ENCODE measurements at regions not wholly inside any gene's neighbourhood (a gene's known extent, or its start where the extent isn't known, plus 50 kb on each side); places are given as distances from the start of the nearest gene placed in this dataset.

DNA sequence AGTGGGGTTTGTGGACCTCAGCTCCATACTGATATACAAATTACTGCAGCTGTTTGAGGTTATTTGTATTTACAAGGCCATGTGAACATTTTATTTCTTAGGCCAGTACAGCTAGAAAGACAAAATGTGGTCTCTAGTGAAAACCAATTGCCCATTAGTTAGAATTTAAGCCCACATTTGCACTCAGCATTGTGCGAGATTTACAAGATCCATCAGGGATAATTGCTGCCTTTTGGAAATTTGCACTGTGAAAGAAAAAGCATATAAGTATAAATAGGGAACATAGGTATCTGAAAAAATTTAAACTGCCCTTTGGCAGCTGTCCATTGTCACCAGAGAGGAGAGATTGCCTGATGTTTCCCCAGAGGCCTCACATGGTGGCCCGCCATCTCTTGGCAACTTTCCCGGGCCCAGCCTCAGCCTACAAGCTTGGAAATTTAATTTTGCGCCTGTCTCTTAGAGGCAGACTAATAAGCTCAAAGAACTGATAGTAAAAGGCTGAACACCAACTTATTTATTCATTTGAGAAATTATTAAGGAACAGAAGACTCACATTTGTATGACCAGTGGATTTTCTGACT is 120.7 kb downstream of the MAP3K21 start:
- Histone ChIP-seq H2BK15ac (ENCODE audit: low read depth, low read length) (no peak overlapping the region), H3K23me2 (ENCODE audit: insufficient read length, low read depth, low read length, poor library complexity, severe bottlenecking) (no peaks in the 10 kb centered on the region), H2BK20ac (ENCODE audit: low read depth, low read length, poor library complexity, severe bottlenecking) (no peak overlapping the region), H3K79me1 (ENCODE audit: insufficient read depth, low read depth, low read length, poor library complexity, severe bottlenecking) (no peaks in the 10 kb centered on the region), H3K14ac (ENCODE audit: insufficient read depth, low read length) (no peak overlapping the region), H3K18ac (ENCODE audit: insufficient read length, low read depth, low read length) (no peak overlapping the region), H3K9ac (ENCODE audit: extremely low read depth, insufficient read length, low read length) (no peak overlapping the region), H3K4me2 (ENCODE audit: insufficient read depth, insufficient read length, low read length) (no peak overlapping the region), H2AK5ac (ENCODE audit: insufficient read length, low read length) (no peak overlapping the region), H3K56ac (ENCODE audit: insufficient read length, low read depth, low read length) (no peak overlapping the region), H4K5ac (ENCODE audit: insufficient read length, low read depth, low read length) (no peak overlapping the region), H3K4me1 (ENCODE audit: insufficient read depth, low read length) (no peaks in the 10 kb centered on the region), H3K23ac (ENCODE audit: insufficient read length, low read depth, low read length) (no peak overlapping the region), H3K79me2 (ENCODE audit: insufficient read depth, low read length) (0 out of 2 replicates have a peak, but pooled peaks cover 2% of the 10 kb centered on the region), H3T11ph (ENCODE audit: low read length) (no peak overlapping the region), H2BK12ac (ENCODE audit: insufficient read length, low read depth, low read length) (no peak overlapping the region), H4K20me1 (ENCODE audit: control insufficient read depth, insufficient read depth, insufficient read length) (no peaks in the 10 kb centered on the region), H2BK5ac (ENCODE audit: insufficient read length, low read length) (no peak overlapping the region), H3K9me3 (ENCODE audit: control insufficient read depth, low read depth, low read length) (no peaks in the 10 kb centered on the region), H2AFZ (ENCODE audit: low read length) (no peak overlapping the region), H3K27me3 (ENCODE audit: insufficient read depth, low read length) (no peaks in the 10 kb centered on the region), H4K8ac (replicated peaks; ENCODE audit: insufficient read length, low read depth, low read length) (no peak overlapping the region), H4K91ac (ENCODE audit: insufficient read length, low read depth, low read length) (no peak overlapping the region), H3K4ac (ENCODE audit: low read depth, low read length) (no peak overlapping the region), H2BK120ac (ENCODE audit: low read depth, low read length, poor library complexity, severe bottlenecking) (no peak overlapping the region), H3K27ac (ENCODE audit: insufficient read length, low read depth, low read length) (no peak overlapping the region)
- peaks cover 52 to 66% of the 10 kb centered on the region in 2 experiments for H3K9me3 Mint-ChIP-seq
- no CpG with 5 or more reads among the region's 4 CpGs for WGBS (ENCODE audit: extremely low coverage, insufficient read length, low lambda C conversion rate)
- H3K4me3 Mint-ChIP-seq, result no peak overlapping the region
- TF ChIP-seq, protein P1, sequence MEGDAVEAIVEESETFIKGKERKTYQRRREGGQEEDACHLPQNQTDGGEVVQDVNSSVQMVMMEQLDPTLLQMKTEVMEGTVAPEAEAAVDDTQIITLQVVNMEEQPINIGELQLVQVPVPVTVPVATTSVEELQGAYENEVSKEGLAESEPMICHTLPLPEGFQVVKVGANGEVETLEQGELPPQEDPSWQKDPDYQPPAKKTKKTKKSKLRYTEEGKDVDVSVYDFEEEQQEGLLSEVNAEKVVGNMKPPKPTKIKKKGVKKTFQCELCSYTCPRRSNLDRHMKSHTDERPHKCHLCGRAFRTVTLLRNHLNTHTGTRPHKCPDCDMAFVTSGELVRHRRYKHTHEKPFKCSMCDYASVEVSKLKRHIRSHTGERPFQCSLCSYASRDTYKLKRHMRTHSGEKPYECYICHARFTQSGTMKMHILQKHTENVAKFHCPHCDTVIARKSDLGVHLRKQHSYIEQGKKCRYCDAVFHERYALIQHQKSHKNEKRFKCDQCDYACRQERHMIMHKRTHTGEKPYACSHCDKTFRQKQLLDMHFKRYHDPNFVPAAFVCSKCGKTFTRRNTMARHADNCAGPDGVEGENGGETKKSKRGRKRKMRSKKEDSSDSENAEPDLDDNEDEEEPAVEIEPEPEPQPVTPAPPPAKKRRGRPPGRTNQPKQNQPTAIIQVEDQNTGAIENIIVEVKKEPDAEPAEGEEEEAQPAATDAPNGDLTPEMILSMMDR (conservative IDR thresholded peaks at IDR 0.05), result no peak
- H3K27me3 Mint-ChIP-seq (ENCODE audit: low read depth), result peaks cover 5% of the 10 kb centered on the region
- DNase-seq, result no peak
- peaks cover 6 to 9% of the 10 kb centered on the region in 2 experiments for H3K4me1 Mint-ChIP-seq
- no peak overlapping the region for H3K27ac Mint-ChIP-seq
- peaks cover 28 to 71% (median 41%) of the 10 kb centered on the region in 3 experiments for H3K36me3 Mint-ChIP-seq (ENCODE audit: insufficient read depth in 1 of 3, low read depth in 3 of 3)

Measured in H9 (cell line).